Peyer's patch (tissue), 4 donors: ENCODE measurements at regions not wholly inside any gene's neighbourhood (a gene's known extent, or its start where the extent isn't known, plus 50 kb on each side); places are given as distances from the start of the nearest gene placed in this dataset.

Source experiments
- DNase-seq, 3 donors: peaks; one replicate each; pipeline ENCODE4 v3.0.0-alpha.2; 2017 to 2019
- H3K27ac ChIP-seq, 4 donors: fragments of 200-600 bp; sonication (generic); one replicate each; pipeline ENCODE4 v1.5.1; 2016 to 2019
- H3K27me3 ChIP-seq, 2 donors: fragments of 200-600 bp; sonication (generic); one replicate each; pipeline ENCODE4 v1.5.1; 2019
- H3K36me3 ChIP-seq, 3 donors: fragments of 200-600 bp; sonication (generic); one replicate each; pipeline ENCODE4 v1.5.1; 2016 to 2019
- H3K4me1 ChIP-seq, 4 donors: fragments of 200-600 bp; sonication (generic); one replicate each; pipeline ENCODE4 v1.5.1; 2016 to 2019
- H3K4me3 ChIP-seq, 4 donors: fragments of 200-600 bp; sonication (generic); 1 replicate in 3 of 4; 2 replicates in 1 of 4; pipeline ENCODE4 v1.5.1; 2016 to 2019; ENCODE audit warnings: mild to moderate bottlenecking in 1 of 4
- H3K9me3 ChIP-seq, 4 donors: fragments of 200-600 bp; sonication (generic); one replicate each; pipeline ENCODE4 v1.5.1; 2016 to 2019; ENCODE audit warnings: mild to moderate bottlenecking in 1 of 4
- POLR2A ChIP-seq, 2 donors: fragments of 450-650 bp; IDR thresholded peaks; one replicate each; pipeline ENCODE4 v1.5.1; 2017; ENCODE audit warnings: antibody characterized with exemption in 2 of 2, mild to moderate bottlenecking in 2 of 2, moderate library complexity in 2 of 2
- TF ChIP-seq, protein P1 (sequence below), 6 experiments: fragments of 450-650 bp in 4 of 6; fragments of 200-600 bp in 2 of 6; sonication (generic) in 1 of 6; IDR thresholded peaks; one replicate each; pipeline ENCODE4 v1.5.1; 2017 to 2019; ENCODE audit warnings: antibody characterized with exemption in 6 of 6, mild to moderate bottlenecking in 3 of 6, moderate library complexity in 1 of 6

DNA sequence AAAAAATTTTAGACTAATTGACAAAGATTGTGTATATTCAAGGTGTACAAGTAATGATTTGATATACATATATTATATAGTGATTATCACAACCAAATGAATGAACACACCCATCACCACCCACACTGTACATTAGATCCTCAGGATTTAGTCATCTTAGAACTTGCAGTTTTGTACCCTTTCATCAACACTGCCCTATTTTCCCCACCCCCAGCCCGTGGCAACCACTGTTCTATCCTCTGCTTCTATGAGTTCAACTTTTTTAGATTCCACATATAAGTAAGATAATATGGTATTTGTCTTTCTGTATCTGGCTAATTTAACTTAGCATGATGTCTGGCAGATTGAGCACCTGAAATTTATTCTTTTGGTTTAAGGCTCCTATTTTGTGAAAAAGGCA, 173.6 kb downstream of the IER5 start:
- Histone ChIP-seq H3K27ac (no peak overlapping the region), H3K4me1 (no peaks in the 10 kb centered on the region), H3K27me3 (no peaks in the 10 kb centered on the region), H3K4me3 (no peak overlapping the region), H3K9me3 (no peaks in the 10 kb centered on the region), H3K36me3 (no peaks in the 10 kb centered on the region)
- no peak for TF ChIP-seq POLR2A (IDR thresholded peaks at IDR 0.05)
- TF ChIP-seq, protein P1, sequence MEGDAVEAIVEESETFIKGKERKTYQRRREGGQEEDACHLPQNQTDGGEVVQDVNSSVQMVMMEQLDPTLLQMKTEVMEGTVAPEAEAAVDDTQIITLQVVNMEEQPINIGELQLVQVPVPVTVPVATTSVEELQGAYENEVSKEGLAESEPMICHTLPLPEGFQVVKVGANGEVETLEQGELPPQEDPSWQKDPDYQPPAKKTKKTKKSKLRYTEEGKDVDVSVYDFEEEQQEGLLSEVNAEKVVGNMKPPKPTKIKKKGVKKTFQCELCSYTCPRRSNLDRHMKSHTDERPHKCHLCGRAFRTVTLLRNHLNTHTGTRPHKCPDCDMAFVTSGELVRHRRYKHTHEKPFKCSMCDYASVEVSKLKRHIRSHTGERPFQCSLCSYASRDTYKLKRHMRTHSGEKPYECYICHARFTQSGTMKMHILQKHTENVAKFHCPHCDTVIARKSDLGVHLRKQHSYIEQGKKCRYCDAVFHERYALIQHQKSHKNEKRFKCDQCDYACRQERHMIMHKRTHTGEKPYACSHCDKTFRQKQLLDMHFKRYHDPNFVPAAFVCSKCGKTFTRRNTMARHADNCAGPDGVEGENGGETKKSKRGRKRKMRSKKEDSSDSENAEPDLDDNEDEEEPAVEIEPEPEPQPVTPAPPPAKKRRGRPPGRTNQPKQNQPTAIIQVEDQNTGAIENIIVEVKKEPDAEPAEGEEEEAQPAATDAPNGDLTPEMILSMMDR (IDR thresholded peaks at IDR 0.05): no peak
- DNase-seq: no peak

DNA sequence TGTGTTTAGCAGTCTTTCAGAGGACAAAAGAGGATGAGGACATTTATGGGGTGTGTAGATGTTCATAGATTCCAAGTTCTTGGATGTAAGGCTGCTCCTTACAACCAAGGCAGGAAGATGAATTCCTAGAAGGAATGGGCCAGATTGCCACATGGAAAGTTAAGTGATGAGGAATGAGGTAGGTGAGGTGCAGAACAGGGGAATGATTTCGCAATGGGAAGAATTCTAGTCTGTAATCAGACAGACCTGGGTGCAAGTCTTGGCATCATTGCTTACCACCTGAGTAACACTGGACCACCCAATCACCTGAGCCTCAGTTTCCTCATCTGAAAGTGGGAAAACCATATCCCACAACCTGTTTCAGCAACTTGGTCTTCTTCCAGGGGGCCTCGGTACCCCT, 174.9 kb downstream of the IER5 start:
- H3K27ac ChIP-seq: no peak overlapping the region
- no peaks in the 10 kb centered on the region for H3K9me3 ChIP-seq
- H3K36me3 ChIP-seq: no peaks in the 10 kb centered on the region
- no peak for DNase-seq
- no peaks in the 10 kb centered on the region for H3K4me1 ChIP-seq
- TF ChIP-seq POLR2A (IDR thresholded peaks at IDR 0.05): no peak
- TF ChIP-seq, protein P1 (IDR thresholded peaks at IDR 0.05): no peak
- no peak overlapping the region for H3K4me3 ChIP-seq
- H3K27me3 ChIP-seq: no peaks in the 10 kb centered on the region

DNA sequence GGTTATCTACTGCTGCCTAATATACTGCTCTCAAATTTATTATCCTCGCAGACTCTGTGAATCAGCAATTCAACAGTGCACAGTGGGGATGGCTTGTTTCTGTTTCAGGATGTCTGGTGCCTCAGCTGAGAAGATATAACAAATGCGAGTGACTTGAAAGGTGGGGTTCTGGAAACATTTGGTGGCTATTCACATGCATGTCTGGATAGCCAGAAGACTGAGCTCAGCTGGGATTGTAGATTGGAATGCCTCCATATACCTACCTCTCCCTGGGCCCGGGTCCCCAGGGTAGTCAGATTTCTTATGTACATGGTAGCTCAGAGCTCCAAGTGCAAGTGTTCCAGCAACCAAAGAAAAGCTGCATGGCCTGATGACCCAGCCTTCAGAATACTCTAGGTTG, 176.3 kb downstream of the IER5 start:
- Histone ChIP-seq H3K27me3 (no peaks in the 10 kb centered on the region), H3K4me1 (no peaks in the 10 kb centered on the region), H3K27ac (no peak overlapping the region), H3K9me3 (no peaks in the 10 kb centered on the region), H3K4me3 (no peak overlapping the region), H3K36me3 (no peaks in the 10 kb centered on the region)
- TF ChIP-seq, protein P1 (IDR thresholded peaks at IDR 0.05): no peak
- no peak for TF ChIP-seq POLR2A (IDR thresholded peaks at IDR 0.05)
- DNase-seq: no peak

DNA sequence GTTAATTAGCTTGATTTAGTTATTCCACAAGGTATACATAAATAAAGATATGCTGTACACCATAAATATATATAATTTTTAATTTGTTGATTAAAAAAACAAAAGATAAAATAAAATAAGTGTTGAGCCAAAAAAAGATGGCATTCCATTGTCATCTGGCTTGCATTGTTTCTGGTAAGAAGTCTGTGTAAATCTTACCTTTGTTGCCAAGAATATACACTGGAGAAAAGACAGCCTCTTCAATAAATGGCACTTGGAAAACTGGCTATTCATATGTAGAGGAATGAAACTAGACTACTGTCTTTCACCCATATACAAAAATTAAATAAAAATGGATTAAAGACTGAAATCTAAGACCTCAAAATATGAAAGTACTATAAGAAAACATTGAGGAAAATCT, 196.5 kb downstream of the IER5 start:
- Histone ChIP-seq H3K27ac (no peak overlapping the region), H3K9me3 (peaks cover 0 to 8% (median 0%) of the 10 kb centered on the region in 4 donors), H3K4me1 (no peaks in the 10 kb centered on the region), H3K27me3 (no peaks in the 10 kb centered on the region), H3K36me3 (no peaks in the 10 kb centered on the region), H3K4me3 (no peak overlapping the region)
- no peak for TF ChIP-seq POLR2A (IDR thresholded peaks at IDR 0.05)
- TF ChIP-seq, protein P1 (IDR thresholded peaks at IDR 0.05): no peak
- no peak for DNase-seq

DNA sequence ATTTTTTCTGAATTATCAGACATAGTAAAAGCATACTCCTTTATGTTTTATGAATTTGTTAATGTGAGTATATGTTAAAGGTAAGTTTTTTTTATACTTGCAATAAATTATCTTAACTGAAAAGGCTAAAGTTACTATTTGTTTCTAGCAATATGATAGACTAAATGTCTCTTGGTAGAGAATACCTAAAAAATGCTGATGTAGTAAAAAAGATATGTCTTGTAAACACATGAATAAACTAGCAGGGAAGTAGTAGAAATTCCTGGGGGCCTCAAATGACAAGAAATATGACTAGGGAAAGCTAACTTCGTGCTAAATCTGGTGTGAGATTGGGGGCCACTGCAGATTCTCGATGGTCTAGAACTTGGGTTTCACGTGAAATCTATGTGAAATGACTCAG, 188.1 kb upstream of the CACNA1E start:
- Histone ChIP-seq H3K4me3 (no peak overlapping the region), H3K27ac (no peak overlapping the region), H3K36me3 (no peaks in the 10 kb centered on the region), H3K4me1 (no peaks in the 10 kb centered on the region), H3K9me3 (no peaks in the 10 kb centered on the region), H3K27me3 (no peaks in the 10 kb centered on the region)
- DNase-seq: no peak
- no peak for TF ChIP-seq POLR2A (IDR thresholded peaks at IDR 0.05)
- TF ChIP-seq, protein P1 (IDR thresholded peaks at IDR 0.05): no peak

DNA sequence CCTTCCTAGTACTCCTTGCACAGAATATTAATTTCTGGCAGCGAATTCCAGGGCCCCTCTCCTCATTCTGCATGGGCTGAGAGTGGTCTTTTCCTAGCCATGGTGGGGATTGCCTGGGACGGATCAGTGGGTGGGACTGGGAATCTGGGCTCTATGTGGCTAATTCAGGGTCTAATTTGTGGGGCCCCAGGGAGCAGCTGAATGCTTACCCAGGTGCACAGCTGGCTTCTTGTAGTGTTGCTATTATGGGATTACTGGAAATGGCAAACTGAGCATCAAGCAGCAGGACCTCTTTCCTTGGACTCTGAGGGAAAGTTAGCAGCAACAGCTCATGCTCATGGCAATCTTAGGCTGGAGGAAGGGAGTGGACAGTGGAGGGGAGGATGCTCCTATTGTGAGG, 187.1 kb upstream of the CACNA1E start:
- Histone ChIP-seq H3K4me1 (no peaks in the 10 kb centered on the region), H3K36me3 (no peaks in the 10 kb centered on the region), H3K9me3 (no peaks in the 10 kb centered on the region), H3K27ac (no peak overlapping the region), H3K27me3 (no peaks in the 10 kb centered on the region), H3K4me3 (no peak overlapping the region)
- DNase-seq: no peak
- no peak for TF ChIP-seq POLR2A (IDR thresholded peaks at IDR 0.05)
- TF ChIP-seq, protein P1 (IDR thresholded peaks at IDR 0.05): no peak
